GM18511 (cell line): ENCODE measurements at regions not wholly inside any gene's neighbourhood (a gene's known extent, or its start where the extent isn't known, plus 50 kb on each side); places are given as distances from the start of the nearest gene placed in this dataset.

Source experiments
- ATAC-seq: cut with Tn5 transposase; IDR thresholded peaks from one replicate; pipeline ENCODE4 v1.9.1; 2021; ENCODE audit warnings: mild to moderate bottlenecking, moderate library complexity; ENCODE audit not compliant: unreplicated experiment

- no peak for ATAC-seq
These were observed 246.2 kb downstream of the CTTN start for GRCh38 chr11:70644343-70645060.

GRCh38 chr11:70645537-70645936, 247.2 kb downstream of the CTTN start:
- no peak for ATAC-seq

DNA sequence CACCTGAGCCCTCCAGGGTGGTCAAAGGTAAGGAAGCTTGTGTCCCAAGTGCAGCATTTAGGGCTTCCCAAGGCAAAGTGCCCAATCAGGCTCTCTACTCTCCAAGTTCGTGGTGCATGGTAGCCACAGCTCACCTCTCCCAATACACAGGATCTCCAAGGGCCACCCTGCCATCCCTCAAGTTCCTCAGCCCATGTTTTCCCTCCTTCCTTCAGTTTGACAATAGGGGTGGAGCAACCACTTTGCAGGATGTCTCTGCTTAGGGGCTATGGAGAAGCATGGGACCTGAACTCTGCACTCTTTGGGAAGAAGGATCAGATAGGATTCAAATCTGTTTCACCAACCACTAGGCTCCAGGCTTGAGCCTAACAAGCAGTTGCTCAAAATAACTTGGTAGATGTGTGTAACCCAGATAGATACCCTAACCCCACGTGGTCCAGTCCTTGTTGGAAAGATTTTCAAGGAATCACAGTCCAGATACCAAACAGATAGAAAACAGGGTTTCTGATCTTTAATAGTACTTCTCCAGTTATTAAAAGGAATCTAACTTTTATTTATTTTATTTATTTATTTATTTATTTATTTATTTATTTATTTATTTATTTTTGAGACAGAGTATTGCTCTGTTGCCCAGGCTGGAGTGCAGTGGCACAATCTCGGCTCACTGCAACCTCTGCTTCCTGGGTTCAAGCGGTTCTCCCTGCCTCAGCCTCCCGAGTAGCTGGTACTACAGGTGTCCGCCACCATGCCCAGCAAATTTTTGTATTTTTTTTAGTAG, 248.1 kb downstream of the CTTN start:
- no peak for ATAC-seq

GRCh38 chr11:70647188-70648166, 249.1 kb downstream of the CTTN start:
- no peak for ATAC-seq

DNA sequence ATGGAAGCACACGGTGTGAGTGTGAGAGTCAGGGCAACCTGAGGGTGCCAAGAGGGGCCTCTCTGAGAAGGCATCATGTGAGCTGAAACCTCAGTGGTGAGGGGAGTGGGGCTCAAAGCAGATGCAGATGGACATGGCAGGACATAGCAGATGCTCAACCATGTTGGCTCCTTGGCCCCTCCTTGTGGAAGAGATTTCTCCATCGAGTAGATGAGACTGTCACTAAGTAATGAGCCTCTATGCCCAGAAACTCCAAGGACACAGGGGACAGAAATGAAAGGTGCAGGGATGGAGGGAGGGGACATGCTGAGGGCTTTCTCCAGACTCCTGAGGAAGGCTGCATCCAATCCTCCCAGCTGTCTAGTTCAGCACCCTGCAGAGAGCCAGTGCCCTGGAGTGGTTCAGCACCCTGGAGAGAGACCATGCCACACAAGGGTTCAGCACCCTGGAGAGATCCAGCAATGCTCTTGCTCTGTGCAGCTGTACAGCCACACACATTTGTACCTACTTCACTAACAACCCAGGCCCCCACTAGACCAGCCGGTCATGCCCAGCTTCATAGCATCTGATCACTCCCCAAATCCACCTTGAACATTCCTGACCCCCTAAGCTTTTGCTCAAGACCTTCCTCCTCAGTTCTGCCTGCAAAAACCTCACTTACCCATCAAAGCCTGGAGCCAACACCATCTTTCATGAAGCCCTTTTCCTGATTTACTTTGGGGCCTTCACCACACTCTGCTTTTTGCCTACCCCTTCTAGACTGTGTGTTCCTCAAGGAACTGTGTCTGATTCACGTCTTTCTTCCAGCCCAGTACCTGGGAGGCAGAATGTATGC, 252.0 kb downstream of the CTTN start:
- ATAC-seq = no peak

GRCh38 chr11:70651031-70651430, 252.7 kb downstream of the CTTN start:
- ATAC-seq = no peak

DNA sequence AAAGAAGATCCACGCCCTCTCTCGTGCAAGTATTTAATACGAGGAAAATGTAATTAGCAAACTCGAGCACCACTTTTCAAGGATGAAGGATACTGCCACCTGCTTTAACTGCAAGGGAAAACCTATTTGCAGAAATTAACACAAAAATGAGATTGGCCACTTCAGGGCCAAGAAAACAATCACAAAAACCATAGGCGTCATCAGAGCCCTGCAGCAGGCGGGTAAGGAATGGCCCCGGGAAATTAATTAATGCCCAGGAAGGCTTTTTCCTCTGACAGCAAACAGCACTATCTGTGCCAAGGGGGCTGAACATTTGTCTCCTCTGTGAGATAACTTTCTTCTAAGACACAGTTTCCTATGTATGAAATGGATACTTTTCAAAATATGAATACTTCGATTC, 255.7 kb downstream of the CTTN start:
- ATAC-seq = no peak

DNA sequence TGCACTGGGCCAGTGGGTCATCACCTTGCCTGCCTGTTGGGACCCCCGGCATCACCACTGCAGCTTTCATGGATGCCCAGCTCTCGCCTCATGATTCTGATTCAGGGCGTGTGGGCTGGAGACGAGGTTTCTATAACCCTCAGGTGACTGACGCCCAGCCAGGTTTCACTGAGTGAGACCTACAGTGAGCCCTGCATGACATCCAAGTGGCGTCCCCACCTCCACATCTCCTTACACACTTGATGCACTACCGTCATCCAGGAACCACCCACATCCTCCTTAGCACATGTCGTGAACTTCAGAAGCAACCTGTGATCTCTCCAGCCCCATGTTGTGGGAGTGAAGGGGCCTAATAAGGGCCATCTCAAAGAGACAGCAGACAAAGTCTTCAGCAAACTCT, 257.5 kb downstream of the CTTN start:
- no peak for ATAC-seq

GRCh38 chr11:70656252-70656651, 257.9 kb downstream of the CTTN start:
- ATAC-seq = no peak

- ATAC-seq = no peak
These were observed 261.9 kb downstream of the CTTN start for GRCh38 chr11:70660059-70660888.

DNA sequence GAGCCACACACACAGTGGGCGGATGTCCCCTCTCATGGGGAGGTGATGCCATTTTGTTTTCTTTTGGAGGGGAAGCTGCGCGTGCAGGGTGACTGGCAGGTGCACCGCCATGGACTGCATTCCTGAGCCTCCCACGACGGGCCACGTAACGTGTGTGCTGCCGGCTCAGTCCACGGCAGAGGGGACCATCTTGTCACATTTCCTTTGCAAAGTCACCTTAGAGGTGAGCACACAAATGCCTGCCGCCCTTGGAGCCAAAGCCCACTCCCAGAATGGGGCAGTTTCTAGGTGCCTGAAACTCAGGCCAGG, 262.5 kb downstream of the CTTN start:
- ATAC-seq = no peak

GRCh38 chr11:70661761-70662501, 263.6 kb downstream of the CTTN start:
- ATAC-seq = no peak

- ATAC-seq = no peak
These were observed 264.4 kb downstream of the CTTN start for GRCh38 chr11:70662691-70663098.

GRCh38 chr11:70663815-70664214, 265.5 kb downstream of the CTTN start:
- ATAC-seq = no peak

DNA sequence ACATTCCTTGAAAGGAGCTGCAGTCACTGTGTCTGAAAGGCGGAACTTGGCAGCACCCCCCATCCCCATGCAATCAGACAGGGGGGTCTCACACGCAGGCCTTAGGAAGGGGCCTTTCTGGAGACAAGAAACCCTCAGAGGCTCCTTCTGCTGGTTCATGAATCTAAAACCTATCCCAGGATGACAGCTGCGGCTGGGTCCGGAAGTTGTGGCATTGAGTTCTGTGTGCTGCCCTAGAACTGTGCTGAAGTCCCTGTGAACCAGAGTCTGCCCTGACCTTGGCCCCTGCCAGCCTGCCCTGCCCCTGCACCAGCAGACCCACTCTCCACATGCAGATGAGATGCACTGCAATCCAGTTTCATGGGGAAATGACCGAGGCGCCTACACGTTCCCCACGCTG, 268.0 kb downstream of the CTTN start:
- ATAC-seq = no peak

DNA sequence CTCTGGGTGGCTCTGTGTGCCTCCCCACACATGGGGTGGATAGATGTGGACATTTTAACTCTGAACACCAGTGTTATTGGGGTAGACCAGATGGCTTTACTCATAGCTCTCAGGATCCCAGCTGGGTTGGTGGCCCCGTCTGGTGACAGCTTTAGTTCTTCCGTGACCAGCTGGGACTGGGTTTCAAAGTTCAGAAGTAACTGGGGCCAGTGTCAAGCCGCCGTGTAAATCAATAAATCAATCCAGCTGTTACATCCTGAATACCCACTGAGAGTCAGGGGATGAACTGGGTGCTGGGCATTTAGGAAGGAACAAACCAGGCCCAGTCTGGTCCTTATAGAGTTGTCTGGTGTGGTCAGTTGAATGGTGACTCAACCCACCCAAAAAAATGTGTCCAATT, 269.4 kb downstream of the CTTN start:
- ATAC-seq = no peak

DNA sequence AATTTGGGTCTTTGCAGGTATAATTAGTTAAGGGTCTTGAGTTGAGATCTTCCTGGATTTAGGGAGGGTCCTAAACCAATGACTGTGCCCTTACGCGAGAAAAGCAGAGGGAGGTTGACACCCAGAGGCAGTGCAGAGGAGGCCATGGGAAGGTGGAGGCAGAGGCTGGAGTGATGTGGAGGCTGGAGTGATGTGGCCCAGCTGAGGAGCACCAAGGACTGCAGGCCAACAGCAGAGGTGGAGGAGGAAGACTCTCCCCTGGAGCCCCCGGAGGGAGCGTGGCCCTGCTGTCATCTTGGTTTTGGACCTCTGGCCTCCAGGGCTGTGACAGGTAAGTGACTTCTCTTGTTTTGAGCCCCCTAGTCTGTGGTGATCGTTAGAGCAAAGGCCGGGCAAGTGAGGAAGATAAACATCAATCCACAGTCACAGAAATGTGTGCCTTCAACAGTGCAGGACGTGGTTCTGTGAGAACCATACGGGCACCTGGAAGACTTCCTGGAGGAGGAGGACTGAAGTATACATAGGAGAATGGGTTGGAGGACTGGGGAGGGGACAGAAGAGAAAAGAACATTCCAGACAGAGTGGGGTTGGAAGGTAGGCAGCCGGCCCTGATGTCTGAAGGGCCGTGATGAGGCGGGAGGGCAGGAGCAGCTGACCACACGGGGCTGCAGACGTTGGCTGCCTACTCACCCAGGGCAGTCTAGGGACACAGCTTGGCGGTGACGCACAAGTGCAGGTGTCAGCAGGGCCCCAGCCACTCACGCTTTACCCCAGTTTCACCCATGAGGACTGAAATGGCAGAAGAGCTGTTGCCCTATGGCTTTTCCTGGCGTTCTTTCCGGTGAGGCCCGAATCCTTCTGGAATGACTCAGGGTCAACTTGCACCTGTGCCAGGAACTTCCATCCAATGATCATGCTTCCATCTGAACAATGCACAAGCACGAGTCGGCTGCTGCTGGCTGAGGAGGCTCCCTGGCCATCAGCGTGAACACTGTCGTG, 270.2 kb downstream of the CTTN start:
- no peak for ATAC-seq

DNA sequence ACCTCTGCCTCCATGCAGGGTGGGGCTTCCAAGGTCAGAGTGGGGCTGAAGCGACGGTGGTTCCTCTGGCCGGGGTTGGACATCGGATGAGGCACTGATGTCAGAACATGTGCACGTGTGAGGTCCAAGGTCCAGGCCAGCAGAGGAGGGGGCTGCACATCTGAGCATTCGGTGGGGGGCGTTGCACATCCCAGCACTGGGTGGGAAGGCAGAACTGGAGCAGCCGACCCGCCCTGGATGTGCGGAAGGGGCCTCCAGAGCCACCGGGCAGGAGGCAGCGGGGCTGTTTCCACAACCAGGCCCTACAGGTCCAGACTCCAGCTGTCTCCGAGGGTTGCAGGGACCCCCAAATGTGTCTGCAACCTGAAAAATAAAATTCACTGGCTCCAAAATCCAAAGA, 271.0 kb downstream of the CTTN start:
- ATAC-seq = no peak
